ENCODE measurements at regions not wholly inside any gene's neighbourhood (a gene's known extent, or its start where the extent isn't known, plus 50 kb on each side); places are given as distances from the start of the nearest gene placed in this dataset.
"Not testable (repeated sequence)": the region's sequence is repeated elsewhere in the genome, so short reads cannot be mapped to it uniquely, and the experiment has no call there.

- DNase-seq = no peak
Measured at GRCh38 chr5:120141076-120141475, 323.0 kb upstream of the PRR16 start.

- DNase-seq = no peak
Measured at GRCh38 chr5:120146787-120147186, 317.3 kb upstream of the PRR16 start.

GRCh38 chr5:120147911-120148310, 316.2 kb upstream of the PRR16 start:
- not testable (repeated sequence) for DNase-seq

- DNase-seq = no peak
Measured at GRCh38 chr5:120150770-120151169, 313.3 kb upstream of the PRR16 start.

GRCh38 chr5:120151181-120151580, 312.9 kb upstream of the PRR16 start:
- DNase-seq = no peak

- no peak for DNase-seq
Measured at GRCh38 chr5:120151825-120152224, 312.3 kb upstream of the PRR16 start.

- no peak for DNase-seq
Measured at GRCh38 chr5:120152472-120152871, 311.6 kb upstream of the PRR16 start.

GRCh38 chr5:120152931-120153330, 311.2 kb upstream of the PRR16 start:
- DNase-seq = no peak

GRCh38 chr5:120153551-120153950, 310.5 kb upstream of the PRR16 start:
- no peak for DNase-seq

- DNase-seq = no peak
Measured at GRCh38 chr5:120155873-120156272, 308.2 kb upstream of the PRR16 start.

- no peak for DNase-seq
Measured at GRCh38 chr5:120158211-120158610, 305.9 kb upstream of the PRR16 start.

GRCh38 chr5:120159155-120159554, 304.9 kb upstream of the PRR16 start:
- DNase-seq = no peak

GRCh38 chr5:120160124-120160895, 303.8 kb upstream of the PRR16 start:
- DNase-seq = no peak

GRCh38 chr5:120162321-120162720, 301.8 kb upstream of the PRR16 start:
- DNase-seq = no peak

- no peak for DNase-seq
Measured at GRCh38 chr5:120164037-120164436, 300.1 kb upstream of the PRR16 start.

GRCh38 chr5:120164986-120165385, 299.1 kb upstream of the PRR16 start:
- no peak for DNase-seq

GRCh38 chr5:120173125-120173524, 291.0 kb upstream of the PRR16 start:
- no peak for DNase-seq

- no peak for DNase-seq
Measured at GRCh38 chr5:120174089-120174488, 290.0 kb upstream of the PRR16 start.

GRCh38 chr5:120181238-120181637, 282.9 kb upstream of the PRR16 start:
- not testable (repeated sequence) for DNase-seq

- DNase-seq = not testable (repeated sequence)
Measured at GRCh38 chr5:120194650-120195049, 269.4 kb upstream of the PRR16 start.

- DNase-seq = no peak
Measured at GRCh38 chr5:120199559-120199958, 264.5 kb upstream of the PRR16 start.

GRCh38 chr5:120207129-120207528, 257.0 kb upstream of the PRR16 start:
- no peak for DNase-seq

- DNase-seq = no peak
Measured at GRCh38 chr5:120217001-120217400, 247.1 kb upstream of the PRR16 start.

- no peak for DNase-seq
Measured at GRCh38 chr5:120219988-120220387, 244.1 kb upstream of the PRR16 start.
